ENCODE measurements at regions not wholly inside any gene's neighbourhood (a gene's known extent, or its start where the extent isn't known, plus 50 kb on each side); places are given as distances from the start of the nearest gene placed in this dataset.

GRCh38 chr20:40320517-40321011 lies 368.5 kb downstream of the MAFB start:
- TF ChIP-seq POLR2A (IDR thresholded peaks at IDR 0.05; ENCODE audit: low read length), result no peak
- TF ChIP-seq GATA1 (IDR thresholded peaks at IDR 0.05; ENCODE audit: low read depth, low read length), result no peak
